Adrenal gland (tissue), 5 donors: ENCODE measurements at regions not wholly inside any gene's neighbourhood (a gene's known extent, or its start where the extent isn't known, plus 50 kb on each side); places are given as distances from the start of the nearest gene placed in this dataset.

Experiments
- CTCF ChIP-seq, 6 experiments: fragments of 450-650 bp in 4 of 6; fragments of 200-600 bp in 2 of 6; sonication (generic) in 1 of 6; IDR thresholded peaks; 1 replicate in 5 of 6; 2 replicates in 1 of 6; pipeline versions ENCODE4 v1.5.1 to v1.8.0; 2016 to 2021; ENCODE audit warnings: antibody characterized with exemption in 6 of 6, mild to moderate bottlenecking in 2 of 6, moderate library complexity in 1 of 6
- POLR2A ChIP-seq, 2 donors: fragments of 450-650 bp; IDR thresholded peaks; one replicate each; pipeline ENCODE4 v1.6.1; 2017; ENCODE audit warnings: antibody characterized with exemption in 2 of 2, mild to moderate bottlenecking in 2 of 2, moderate library complexity in 1 of 2
- donor health status: DM: no; HTN: no; CAD: no.

GRCh38 chr4:164192844-164193243 is 561.1 kb upstream of the SMIM31 start:
- no peak for TF ChIP-seq CTCF (IDR thresholded peaks at IDR 0.05)
- no peak for TF ChIP-seq POLR2A (IDR thresholded peaks at IDR 0.05)
